ENCODE measurements at regions not wholly inside any gene's neighbourhood (a gene's known extent, or its start where the extent isn't known, plus 50 kb on each side); places are given as distances from the start of the nearest gene placed in this dataset.
A peak's percentile ranks its signal among the peaks of the same experiment; 100 is the strongest.
"Not testable (repeated sequence)": the region's sequence is repeated elsewhere in the genome, so short reads cannot be mapped to it uniquely, and the experiment has no call there.

DNA sequence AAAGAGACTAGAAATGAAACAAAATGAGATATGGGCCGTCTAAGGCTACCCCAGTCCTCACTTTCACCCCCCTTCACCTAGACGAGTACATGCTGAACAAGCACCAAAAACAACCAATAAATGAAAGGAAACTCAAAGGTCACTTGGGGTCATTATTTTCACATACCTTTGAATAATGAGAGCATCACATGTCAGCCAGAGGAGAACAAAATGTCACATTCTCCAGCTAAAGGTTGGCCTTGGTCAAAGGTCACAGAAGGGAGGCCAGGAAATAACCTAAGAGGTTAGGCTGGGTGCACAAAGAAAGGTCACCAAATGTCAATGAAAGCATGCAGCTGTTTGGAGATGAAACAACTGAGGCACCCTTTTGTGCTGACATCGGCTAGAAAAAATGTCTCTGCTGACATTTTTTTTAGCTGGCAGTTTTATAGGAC is 288.7 kb upstream of the USP25 start:
- no peak for FAIRE-seq

GRCh38 chr21:15441992-15442391 is 287.8 kb upstream of the USP25 start:
- no peak for FAIRE-seq

DNA sequence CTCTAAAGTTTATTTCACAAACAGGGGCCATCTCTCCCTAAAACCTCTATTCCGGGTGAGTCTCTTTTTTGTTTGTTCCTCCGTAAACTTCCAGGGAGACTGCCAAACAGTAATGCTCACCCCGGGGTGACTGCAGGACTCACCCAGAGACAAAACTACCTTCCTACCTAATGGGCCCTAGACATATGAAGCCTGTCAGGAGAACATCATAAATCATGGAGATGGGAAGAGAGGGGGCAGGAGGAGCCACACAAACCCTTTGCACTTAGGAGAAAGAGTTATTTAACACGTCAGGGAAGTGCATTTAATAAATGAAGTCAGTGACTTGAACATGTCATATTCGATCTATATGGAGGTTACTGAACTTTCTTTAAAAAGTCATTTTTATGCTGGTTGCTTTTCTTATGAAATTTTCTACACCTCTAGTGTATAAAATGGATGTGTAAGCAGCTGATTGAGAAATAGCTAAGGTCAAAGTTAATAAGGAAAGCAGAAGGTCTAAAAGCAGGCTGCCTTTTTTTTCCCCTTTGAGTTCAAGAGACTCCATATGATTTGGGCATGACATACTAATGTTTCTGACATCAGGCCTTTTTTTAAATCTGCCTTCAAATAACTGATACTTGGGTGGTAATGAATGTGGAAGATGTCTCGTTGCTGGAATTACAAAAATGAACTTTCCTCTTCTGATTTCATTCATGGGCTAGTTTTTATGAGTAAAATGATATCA is 286.9 kb upstream of the USP25 start:
- no peak for FAIRE-seq

GRCh38 chr21:15443740-15444117 is 286.1 kb upstream of the USP25 start:
- no peak for FAIRE-seq

GRCh38 chr21:15444118-15444960 is 285.4 kb upstream of the USP25 start:
- FAIRE-seq, result peak; percentile 24

GRCh38 chr21:15445327-15445726 is 284.5 kb upstream of the USP25 start:
- no peak for FAIRE-seq

- no peak for FAIRE-seq
These were observed 283.6 kb upstream of the USP25 start for GRCh38 chr21:15446223-15446622.

- no peak for FAIRE-seq
These were observed 280.2 kb upstream of the USP25 start for GRCh38 chr21:15449556-15449955.

- no peak for FAIRE-seq
These were observed 276.5 kb upstream of the USP25 start for GRCh38 chr21:15453261-15453660.

GRCh38 chr21:15453785-15454184 is 276.0 kb upstream of the USP25 start:
- FAIRE-seq, result not testable (repeated sequence)

DNA sequence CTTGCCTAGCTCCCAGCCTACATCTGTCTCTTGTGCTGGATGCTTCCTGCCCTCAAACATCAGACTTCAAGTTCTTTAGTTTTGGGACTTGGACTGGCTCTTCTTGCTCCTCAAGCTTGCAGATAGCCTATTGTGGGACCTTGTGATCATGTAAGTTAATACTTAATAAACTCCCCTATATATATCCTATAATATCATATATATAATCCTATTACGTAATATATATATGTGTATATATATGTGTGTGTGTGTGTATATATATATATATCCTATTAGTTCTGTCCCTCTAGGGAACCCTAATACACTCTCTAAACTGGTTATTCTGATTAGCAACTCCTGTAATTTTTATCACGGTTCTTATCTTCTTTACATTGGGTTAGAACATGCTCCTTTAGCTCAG is 274.9 kb upstream of the USP25 start:
- not testable (repeated sequence) for FAIRE-seq

- no peak for FAIRE-seq
These were observed 273.8 kb upstream of the USP25 start for GRCh38 chr21:15455819-15456462.

- FAIRE-seq, result no peak
These were observed 271.8 kb upstream of the USP25 start for GRCh38 chr21:15457965-15458364.

DNA sequence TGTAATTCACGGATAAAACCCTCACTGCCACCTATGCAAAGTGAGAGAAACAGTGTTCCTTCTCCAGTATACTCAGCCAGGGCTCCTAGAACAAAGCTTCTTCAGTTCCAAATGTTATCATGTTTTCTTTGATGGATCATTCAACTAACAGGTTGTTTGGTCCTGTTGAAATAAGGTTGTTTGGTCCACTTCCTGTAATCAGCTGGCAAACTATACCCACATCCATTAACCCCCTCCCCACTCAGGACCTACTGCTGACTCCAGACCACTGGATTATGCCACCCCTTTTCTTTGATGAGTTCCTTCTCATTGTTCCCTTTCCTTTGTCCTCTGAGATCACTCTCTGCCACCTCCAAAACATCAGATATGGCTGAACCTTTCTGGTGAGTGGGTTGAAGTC is 267.7 kb upstream of the USP25 start:
- FAIRE-seq, result no peak

DNA sequence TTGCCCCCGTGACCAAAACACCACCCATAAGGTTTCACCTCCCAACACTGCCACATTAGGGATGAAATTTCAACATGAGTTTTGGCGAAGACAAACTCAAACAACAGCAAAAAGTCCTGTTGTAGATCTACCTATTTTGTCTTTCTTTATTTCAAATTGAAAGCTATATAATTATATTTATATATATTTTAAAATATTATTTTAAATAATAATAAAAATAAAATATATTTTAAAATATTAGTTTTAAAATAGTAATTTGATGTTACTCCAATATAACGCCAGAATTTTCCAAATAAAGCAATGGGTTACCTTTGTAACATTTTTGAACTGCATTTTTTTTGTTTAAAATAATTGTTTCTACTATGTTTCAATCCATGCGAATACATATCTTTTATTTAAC is 263.5 kb upstream of the USP25 start:
- no peak for FAIRE-seq

DNA sequence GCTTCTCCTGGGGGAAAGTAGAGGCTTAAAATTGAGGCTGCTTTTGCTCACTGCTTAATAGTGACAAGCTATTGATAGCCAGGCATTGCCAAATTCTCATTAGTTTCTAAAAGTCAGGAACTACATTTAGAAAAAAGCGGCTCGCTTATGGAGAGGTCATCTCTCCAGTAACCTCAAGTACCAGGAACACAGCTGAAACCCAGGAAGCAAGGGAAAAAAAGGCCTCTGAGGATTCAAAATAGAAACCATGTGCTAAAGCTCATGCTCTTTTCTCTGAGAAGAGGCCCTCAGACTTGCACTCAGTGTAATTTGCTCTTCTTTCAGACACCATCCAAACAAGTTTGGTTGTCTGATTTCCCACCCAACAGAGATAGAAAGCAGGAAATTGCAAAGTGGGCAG is 261.4 kb upstream of the USP25 start:
- FAIRE-seq, result no peak

GRCh38 chr21:15472108-15473040 is 257.4 kb upstream of the USP25 start:
- no peak for FAIRE-seq

DNA sequence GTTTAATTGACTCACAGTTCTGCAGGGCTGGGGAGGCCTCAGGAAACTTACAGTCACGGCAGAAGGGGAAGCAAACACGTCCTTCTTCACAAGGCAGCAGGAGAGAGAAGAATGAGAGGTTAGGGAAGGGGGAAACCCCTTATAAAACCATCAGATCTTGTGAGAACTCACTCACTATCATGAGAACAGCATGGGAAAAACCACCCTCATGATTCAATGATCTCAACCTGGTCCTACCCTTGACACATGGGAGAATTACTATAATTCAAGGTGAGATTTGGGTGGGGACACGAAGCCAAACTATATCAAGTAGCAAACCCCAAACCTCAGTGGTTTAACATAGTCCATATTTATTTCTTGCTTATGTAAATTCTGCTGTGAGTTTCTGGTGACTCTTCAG is 252.0 kb upstream of the USP25 start:
- FAIRE-seq, result not testable (repeated sequence)

- no peak for FAIRE-seq
These were observed 249.6 kb upstream of the USP25 start for GRCh38 chr21:15480160-15480559.

DNA sequence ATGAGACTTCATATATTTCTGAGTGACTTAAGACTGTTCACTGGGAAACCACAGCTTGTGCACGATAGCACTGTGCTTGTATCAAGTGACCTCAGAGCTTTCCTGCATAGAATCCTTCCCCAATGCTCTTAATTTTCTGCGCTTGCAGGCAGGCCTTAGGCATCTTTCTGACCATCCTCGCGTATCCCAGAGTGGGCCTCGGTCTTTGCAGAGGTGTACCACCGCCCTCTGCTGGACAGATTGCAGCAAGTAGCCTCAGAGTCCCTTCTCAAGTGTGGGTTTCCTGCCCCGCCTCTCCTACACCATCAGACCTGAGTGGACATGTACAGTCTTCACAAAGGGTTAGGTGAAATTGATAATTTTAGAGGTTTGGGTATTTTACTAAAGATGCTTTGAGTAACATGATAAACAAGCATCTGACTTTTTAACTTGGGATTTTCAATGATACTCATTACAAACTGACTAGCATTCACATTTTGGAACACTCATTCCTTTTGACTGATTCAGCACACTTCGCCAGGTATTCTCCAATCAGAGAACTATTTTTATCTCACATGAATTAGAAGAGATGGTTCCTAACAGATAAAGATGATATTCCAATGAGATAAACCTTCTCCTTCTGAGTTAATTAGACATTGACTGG is 246.5 kb upstream of the USP25 start:
- peak; percentile 33 for FAIRE-seq

DNA sequence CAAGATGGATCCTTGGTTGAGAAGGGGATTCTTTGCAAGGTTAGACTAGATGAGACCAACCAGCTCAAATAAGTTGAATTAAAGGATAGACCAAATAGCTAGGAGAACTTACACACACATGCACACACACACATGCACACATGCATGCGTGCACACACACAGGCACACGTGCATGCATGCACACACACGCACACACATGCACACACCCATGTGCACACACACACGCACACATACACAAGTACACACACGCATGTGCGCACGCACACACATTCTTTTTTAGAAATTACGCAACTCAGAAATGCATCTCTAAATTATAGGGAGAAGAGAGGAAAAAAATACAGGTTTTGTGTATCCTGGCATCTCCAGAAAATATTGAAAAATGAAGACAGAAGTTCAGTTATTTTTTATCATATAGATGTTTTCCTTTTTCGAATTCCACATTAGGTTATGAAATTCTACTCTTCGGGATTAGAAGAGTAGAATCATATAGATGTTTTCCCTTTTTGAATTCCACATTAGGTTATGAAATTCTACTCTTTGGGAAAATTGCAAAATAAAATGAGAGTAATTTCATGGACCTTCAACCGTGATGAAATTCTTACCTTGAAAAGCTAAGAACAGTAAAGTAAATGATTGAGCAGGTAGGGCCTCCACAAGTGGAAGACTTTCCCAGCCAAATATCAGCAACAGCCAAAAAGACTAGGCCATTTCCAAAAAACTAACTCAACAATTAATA is 243.2 kb upstream of the USP25 start:
- no peak for FAIRE-seq

DNA sequence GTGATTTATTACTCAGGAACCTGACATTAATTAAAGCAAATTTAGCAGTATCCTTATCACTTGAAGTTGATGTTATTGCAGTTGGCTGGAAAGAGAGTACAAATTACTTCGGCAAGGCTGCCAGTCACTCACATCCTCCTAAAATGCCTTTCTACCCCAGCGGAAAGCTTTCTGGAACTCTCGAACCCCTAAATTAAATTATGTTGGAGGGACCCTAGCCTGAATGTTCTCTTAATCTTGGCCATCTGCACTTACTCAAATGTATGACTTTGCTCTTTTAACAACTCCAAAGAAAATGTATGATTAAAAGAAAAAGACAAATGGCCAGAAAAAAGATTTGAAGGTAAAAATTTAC is 242.6 kb upstream of the USP25 start:
- FAIRE-seq, result no peak
